WERI-Rb-1 (cell line): ENCODE measurements at regions not wholly inside any gene's neighbourhood (a gene's known extent, or its start where the extent isn't known, plus 50 kb on each side); places are given as distances from the start of the nearest gene placed in this dataset.

Source experiments
- DNase-seq: peaks from one replicate; pipeline ENCODE4 v3.0.0-alpha.2; 2020
- H3K27ac ChIP-seq: fragments of 250-450 bp; sonication (Bioruptor Pico); 2 replicates; pipeline ENCODE4 v1.5.1; 2020; ENCODE audit warnings: mild to moderate bottlenecking, moderate library complexity
- H3K27me3 ChIP-seq: fragments of 250-450 bp; sonication (Bioruptor Pico); 2 replicates; pipeline ENCODE4 v1.5.1; 2021; ENCODE audit warnings: mild to moderate bottlenecking, low read depth, moderate library complexity; ENCODE audit not compliant: insufficient read depth, severe bottlenecking
- H3K36me3 ChIP-seq: fragments of 250-450 bp; sonication (Bioruptor Pico); 2 replicates; pipeline ENCODE4 v1.5.1; 2020; ENCODE audit warnings: mild to moderate bottlenecking, moderate library complexity
- H3K4me3 ChIP-seq: 2 replicates; pipeline ENCODE4 v1.5.1; 2011; ENCODE audit warnings: low read depth, mild to moderate bottlenecking, control low read depth, low read length
- H3K9me3 ChIP-seq: fragments of 250-450 bp; sonication (Bioruptor Pico); 2 replicates; pipeline ENCODE4 v1.5.1; 2021; ENCODE audit warnings: mild to moderate bottlenecking, moderate library complexity; ENCODE audit not compliant: severe bottlenecking
- CTCF ChIP-seq: IDR thresholded peaks from 2 replicates; pipeline ENCODE4 v1.5.1; 2011; ENCODE audit warnings: low read depth, mild to moderate bottlenecking, control low read depth, inconsistent platforms, low read length

DNA sequence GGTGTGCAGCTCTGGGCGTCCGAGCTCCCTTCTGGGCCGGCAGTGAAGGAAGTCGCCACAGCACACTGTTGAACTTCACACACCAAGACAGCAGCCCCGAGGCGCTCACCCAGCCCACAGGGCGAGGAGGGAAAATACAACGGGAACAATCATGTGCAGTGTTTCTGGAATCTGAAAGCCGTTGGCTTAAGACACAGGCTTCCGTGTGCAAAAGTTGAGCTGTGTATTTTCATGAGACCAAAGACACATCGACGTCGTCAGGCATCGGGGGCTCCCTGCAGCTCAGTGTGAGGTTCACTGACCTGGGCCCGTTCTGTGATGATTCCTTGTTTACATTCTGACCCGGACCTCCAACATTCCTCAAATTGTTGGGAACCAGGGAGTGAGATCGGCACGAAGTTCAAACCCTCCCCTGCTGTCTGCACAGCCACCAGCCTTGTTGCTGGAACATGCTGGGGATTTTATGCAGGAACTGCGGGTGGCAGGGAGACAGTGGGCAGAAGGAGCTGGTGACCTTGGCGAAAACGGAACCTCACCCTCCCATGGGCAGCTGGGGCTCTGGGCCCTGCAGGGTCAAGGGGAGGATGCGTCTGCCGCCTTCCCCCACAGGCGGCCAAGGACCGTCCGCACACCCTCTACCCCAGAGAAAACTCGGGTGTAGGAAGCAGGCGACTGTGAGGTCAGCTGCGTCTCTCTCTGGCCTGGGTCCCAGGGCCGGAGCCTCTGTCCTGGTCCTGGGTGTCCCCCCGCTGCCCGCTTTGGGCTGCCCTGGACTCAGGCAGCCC lies 72.2 kb downstream of the METRNL start:
- no peak overlapping the region for H3K4me3 ChIP-seq
- no peak for DNase-seq
- no peaks in the 10 kb centered on the region for H3K36me3 ChIP-seq
- no peak overlapping the region for H3K27ac ChIP-seq
- H3K9me3 ChIP-seq: no peaks in the 10 kb centered on the region
- no peaks in the 10 kb centered on the region for H3K27me3 ChIP-seq
- no peak for TF ChIP-seq CTCF

GRCh38 chr17:83152227-83152744 lies 72.9 kb downstream of the METRNL start:
- DNase-seq: no peak
- Histone ChIP-seq H3K27ac (no peak overlapping the region), H3K27me3 (no peaks in the 10 kb centered on the region)

DNA sequence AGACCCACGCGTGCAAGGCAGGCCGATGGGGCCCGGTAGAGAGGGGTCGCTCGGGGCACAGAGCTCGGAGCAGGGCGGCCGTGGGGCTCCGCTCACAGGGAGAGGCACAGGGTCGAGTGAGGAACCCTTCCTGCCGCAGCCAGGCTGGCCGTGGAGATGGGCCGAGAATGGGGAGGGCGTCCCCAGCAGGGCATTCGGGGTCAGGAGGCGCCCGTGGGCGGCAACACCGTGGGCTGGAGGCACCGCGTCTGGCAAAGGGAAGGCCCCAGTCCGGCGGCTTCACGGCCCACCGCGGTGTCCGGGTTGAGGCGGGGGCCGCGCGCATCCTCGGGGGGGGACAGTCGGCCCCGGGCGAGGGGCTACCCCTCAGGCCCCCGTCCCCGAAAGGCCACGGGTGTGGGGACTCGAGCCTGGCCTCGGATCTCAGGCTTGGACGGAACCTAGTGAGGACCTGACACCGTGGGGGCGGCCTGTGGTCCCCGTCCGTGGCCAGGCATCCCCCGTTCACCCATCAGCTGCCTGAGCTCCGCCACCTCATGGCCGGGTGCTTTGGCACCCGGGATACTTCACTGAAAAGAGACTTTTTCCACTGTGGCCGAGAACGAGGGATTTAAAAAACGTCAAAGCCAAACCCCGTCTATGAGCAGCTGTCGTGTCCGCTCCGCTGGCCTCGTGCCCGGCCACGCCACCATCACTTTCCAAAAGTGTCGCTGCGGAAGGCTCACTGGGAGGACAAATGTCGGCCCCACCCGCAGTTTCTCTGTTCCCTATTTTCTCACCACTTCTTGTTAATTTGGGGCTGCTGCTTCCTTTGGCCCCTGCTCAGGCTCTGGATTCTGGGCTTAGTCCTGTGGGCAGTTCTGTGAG lies 73.6 kb downstream of the METRNL start:
- H3K27me3 ChIP-seq: no peaks in the 10 kb centered on the region
- no peak overlapping the region for H3K4me3 ChIP-seq
- no peak for DNase-seq
- H3K9me3 ChIP-seq: no peaks in the 10 kb centered on the region
- H3K27ac ChIP-seq: no peak overlapping the region
- TF ChIP-seq CTCF: no peak
- H3K36me3 ChIP-seq: no peaks in the 10 kb centered on the region

More at GRCh38 chr17:83152227-83152744, 72.9 kb downstream of the METRNL start:
- no peak overlapping the region for H3K4me3 ChIP-seq
- TF ChIP-seq CTCF: no peak
- no peaks in the 10 kb centered on the region for H3K9me3 ChIP-seq
- no peaks in the 10 kb centered on the region for H3K36me3 ChIP-seq

DNA sequence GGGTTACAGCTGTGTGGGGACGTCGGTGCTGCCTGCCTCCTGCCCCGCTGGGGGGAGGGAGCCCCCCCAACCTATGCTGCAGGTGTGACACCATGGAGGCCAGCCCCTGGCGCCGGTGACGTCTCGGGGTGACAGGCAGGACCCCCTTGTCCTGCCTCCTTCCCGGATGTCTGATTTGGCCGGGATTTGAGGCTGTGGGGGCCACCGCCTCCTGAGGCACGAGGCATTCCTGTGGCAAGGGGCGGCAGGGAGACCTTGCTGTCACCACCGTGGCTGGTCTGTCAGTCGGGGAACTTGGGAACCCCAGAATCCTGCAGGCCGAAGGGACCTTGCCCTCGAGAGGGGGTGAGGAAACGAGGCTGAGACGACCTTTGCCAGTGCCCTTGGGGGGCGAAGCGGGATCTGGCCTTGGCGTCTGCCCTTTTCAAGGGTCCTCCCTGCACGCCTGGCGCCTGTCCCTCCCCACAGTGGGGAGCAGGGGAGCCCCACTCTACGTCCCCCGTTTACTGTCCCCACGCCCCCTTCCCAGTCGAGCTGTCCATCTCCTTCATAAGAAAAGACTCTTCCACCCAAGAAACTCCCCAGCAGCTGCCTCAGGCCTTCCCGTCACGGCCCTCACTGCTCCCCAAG lies 74.4 kb downstream of the METRNL start:
- no peak for TF ChIP-seq CTCF
- no peak overlapping the region for H3K27ac ChIP-seq

GRCh38 chr17:83154311-83155127 lies 75.1 kb downstream of the METRNL start:
- H3K36me3 ChIP-seq: no peaks in the 10 kb centered on the region
- H3K4me3 ChIP-seq: no peak overlapping the region
- H3K27me3 ChIP-seq: no peaks in the 10 kb centered on the region
- no peak for TF ChIP-seq CTCF
- no peak for DNase-seq
- no peak overlapping the region for H3K27ac ChIP-seq
- no peaks in the 10 kb centered on the region for H3K9me3 ChIP-seq

More for the DNA sequence above, 74.4 kb downstream of the METRNL start:
- H3K27me3 ChIP-seq: no peaks in the 10 kb centered on the region
- DNase-seq: no peak
- no peak overlapping the region for H3K4me3 ChIP-seq
- H3K9me3 ChIP-seq: no peaks in the 10 kb centered on the region
- no peaks in the 10 kb centered on the region for H3K36me3 ChIP-seq
